ACHN (cell line): ENCODE measurements at regions not wholly inside any gene's neighbourhood (a gene's known extent, or its start where the extent isn't known, plus 50 kb on each side); places are given as distances from the start of the nearest gene placed in this dataset.
"Not testable (repeated sequence)": the region's sequence is repeated elsewhere in the genome, so short reads cannot be mapped to it uniquely, and the experiment has no call there.

Experiments used
- DNase-seq: peaks from one replicate; pipeline ENCODE4 v3.0.0-alpha.2; 2015
- in situ Hi-C: cut with HindIII; loops from 2 replicates; pipeline ENCODE4 v1.10.0; 2017; ENCODE audit warnings: low sequenced_read_pairs, low pct_ligation_motif_present, low pct_unique_long_range_greater_than_20kb

DNA sequence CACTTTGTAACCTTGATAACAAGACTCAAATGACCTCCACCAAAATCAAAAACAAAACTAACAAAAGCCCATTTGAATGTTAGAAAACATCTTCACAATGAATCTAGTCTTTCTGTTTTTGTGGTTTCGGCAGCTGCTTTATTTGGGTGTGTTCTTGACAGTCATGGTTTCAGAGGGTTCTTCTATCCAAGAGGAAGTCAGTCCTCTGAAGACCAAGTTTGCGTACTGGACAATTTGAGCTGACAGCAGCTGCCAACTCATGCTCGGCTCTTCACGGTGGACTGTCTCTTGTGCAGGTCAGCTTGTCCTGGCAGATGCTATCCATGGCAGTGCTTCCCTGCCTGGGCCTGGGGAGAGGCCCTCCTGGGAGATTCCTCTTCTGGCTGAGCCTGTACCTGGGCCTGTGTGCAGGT, 91.0 kb downstream of the TMEM17 start:
- in situ Hi-C loops: loop anchor here (10.0 kb wide), 1 partner anchor 490 kb away; no protein-coding TSS in a partner anchor
- DNase-seq: no peak

DNA sequence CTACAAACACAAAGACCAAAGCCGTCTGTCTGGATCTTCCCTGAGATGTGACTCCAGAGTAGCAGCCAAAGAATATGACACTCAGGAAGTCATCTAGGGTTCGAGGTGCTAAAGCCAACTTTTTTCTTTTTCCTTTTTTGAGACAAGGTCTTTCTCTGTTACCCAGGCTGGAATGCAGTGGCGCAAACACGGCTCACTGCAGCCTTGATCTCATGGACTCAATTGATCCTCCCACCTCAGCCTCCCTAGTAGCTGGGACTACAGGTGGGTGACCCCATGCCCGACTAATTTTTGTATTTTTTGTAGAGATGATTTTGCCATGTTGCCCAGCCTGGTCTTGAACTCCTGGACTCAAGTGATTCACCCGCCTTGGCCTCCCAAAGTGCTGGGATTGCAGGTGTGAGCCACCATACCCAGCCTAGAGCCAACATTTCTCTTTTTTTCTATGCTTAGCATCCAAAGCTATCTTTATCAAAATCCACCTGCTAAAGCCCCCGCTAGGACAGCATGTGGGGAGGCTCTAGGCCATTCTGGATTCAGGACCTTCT, 92.8 kb downstream of the TMEM17 start:
- no peak for DNase-seq
- in situ Hi-C loops: loop anchor here (10.0 kb wide), 1 partner anchor 488 kb away; no protein-coding TSS in a partner anchor

DNA sequence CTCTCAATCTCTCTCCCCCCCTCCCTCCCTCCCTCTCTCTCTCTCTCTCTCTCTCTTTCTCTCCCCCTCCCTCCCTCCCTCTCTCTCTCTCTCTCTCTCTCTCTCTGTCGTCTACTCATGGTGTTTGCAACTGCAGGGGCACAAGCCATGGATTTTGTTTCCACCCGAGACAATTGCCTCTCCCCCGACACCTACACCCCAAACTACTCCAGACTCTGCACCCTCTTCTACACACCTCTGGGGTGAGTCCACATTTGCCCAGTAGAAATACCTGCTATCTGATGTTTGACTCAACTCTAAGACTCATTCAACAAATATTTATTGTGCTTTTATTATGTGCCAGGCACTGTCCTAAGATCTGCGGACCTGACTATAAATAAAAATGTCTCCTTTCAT, 93.7 kb downstream of the TMEM17 start:
- in situ Hi-C loops: loop anchor here (10.0 kb wide), 1 partner anchor 488 kb away; no protein-coding TSS in a partner anchor
- DNase-seq: no peak

DNA sequence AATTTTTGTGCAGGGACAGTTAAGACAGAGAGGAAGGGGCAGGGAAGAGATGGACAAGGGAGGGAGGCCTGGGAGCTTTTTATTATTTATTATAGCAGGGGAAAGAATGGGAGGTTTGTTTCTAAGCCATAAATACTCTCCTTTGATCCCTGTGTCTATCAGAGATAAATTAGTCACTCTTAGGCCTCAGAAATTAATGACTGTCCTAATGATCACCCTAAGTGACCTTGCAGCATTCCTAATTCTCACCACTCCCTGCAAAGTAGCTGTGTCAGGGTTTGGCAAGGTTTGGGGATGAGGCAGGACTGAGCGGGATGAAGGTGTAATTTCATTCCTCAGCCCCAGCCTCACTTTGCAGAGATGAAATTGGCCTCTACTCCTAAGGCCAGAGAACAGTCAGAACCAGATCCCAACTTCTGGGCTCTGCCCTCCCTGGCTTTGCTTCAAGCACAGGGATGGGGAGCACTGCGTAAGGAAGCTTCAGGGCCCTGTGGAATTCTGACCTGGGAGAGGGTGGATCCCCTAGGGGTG, 95.0 kb downstream of the TMEM17 start:
- DNase-seq: no peak
- in situ Hi-C loops: loop anchor here (10.0 kb wide), 1 partner anchor 486 kb away; no protein-coding TSS in a partner anchor

DNA sequence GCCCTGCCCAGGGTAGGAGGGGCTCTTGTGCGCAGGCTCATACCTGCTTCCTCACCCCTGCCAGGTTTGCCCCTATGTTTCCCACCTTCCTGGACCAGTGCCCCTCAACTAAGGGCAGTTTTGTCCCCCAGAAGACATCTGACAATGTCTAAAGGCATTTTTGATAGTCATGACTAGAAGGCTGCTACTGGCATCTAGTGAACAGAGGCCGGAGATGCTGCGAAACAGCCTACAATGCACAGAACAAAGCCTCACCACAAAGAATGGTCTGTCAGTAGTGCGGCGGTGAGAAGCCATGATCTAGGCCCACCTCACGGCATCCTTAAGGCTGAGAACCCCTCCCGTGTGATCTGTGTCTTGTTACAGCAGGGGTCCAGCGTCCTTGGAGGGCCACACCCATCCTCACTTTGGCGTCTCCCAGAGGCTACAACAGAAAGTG, 96.0 kb downstream of the TMEM17 start:
- no peak for DNase-seq
- in situ Hi-C loops: loop anchor here (10.0 kb wide), 1 partner anchor 485 kb away; no protein-coding TSS in a partner anchor

DNA sequence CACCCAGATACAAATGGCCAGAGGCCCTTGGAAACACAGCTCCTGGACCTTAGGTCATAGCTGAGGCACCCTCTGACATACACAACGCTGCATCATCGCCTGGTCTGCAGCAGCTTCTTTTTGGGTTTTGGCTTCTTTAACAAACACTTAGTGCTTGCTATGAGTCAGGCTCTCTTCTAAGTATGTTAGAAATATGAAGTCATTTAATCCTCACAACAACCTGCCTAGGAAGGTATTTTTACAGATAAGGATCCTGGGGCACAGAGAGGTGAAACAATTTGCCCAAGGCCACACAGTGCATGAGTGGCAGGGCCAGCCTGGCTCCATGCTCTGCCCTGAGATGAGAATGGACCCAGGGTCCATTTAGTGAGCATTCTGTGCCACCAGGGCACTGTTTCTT, 96.6 kb downstream of the TMEM17 start:
- in situ Hi-C loops: no loop called here
- no peak for DNase-seq

DNA sequence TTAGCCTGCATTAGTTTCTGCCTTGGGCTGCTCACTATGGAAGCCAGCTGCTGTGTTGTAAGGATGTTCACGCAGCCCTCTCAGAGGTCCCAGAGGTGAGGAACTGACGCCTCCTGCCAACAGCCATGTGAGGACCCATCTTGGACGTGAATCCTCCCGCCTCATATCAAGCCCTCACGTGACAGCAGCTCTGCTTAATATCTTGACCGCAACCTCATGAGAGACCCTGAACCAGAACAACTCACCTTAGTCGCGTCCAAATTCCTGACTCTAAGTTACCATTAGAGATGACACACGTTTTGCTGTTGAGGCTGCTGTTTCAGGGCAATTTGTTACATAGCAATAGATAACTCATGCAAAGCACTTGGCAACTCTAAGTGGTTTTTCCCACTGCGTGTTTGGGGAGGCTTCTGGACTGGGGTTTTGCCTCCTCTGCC, 97.7 kb downstream of the TMEM17 start:
- DNase-seq: no peak
- in situ Hi-C loops: no loop called here

DNA sequence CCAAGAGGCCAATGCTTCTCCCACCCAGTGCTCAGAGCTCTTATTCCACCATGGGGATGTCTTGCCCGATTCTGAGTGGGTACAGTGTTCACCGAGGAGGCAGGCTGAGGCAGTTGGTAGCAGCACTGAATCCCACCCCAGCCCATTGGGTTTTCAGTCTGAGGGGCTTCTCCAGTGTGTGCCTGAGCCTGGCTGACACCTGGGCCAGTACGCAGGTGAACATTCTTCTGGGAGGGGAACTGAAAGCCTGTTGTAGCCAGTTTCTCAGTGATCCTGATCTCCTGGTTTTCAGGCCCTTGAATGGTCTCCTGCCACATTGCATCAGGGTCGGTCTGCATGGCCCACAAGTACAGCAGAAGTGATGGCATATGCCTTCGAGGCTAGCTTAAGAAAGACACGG, 98.2 kb downstream of the TMEM17 start:
- in situ Hi-C loops: no loop called here
- DNase-seq: no peak

DNA sequence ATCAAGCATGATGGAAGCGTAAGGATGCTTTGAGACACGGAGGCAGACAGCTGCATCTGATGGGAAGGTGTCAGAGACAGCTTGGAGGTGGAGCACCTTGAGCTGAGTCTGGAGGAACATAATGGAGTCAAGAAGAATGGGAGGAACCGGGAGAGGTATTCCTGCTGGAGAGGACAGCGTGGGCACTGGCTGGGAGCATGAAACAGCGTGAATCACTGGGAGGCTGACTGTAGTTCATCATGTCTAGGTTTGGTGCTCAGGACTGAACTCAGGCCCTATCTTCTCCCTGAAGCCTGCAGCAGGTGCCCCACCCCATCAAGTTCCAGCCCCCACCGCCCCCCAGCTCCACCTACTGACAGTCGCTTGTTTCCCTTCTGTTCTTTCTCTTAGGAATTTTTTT, 98.6 kb downstream of the TMEM17 start:
- DNase-seq: no peak
- in situ Hi-C loops: no loop called here

DNA sequence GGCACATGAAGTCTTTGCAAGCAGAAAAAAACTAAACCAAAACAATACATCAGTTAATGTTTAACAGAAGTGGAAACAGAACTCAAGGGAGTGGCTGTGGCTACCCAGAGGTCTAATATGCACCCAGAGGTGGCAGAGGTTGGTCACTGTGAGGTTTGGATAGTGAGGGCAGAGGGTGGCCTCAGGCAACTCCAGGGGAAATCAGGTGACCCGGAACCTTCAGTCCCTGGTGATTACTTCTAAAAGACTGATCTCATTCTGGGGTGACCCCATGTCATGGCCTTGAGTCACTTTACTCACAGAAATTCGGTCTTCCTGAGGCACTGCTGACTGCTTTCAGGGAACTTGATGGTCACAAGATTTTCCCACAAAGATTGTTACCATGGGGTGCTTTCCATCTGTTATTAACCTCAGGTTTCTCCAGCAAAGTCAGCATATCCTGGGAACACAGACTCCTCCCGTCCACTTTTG, 99.4 kb downstream of the TMEM17 start:
- in situ Hi-C loops: no loop called here
- DNase-seq: peak; percentile 21

DNA sequence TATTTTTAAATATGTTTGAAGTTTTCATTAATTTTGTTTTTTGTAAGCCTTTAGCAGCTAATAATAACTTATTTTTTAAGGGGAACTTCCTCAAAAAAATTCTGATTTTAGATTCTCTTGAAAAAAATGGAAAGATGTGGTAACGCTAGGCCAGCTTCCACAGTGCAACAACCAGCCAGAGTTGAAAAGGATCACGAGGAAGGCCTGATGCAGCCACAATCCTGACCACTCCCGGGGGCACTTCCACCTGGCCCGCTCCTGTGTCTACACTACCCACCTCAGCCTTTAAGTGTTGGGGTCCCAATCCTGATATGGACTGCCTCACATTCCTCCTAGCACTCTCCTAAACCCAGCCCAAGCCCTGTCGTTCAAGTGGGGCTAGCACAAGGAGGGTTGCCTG, 101.1 kb downstream of the TMEM17 start:
- no peak for DNase-seq
- in situ Hi-C loops: no loop called here

DNA sequence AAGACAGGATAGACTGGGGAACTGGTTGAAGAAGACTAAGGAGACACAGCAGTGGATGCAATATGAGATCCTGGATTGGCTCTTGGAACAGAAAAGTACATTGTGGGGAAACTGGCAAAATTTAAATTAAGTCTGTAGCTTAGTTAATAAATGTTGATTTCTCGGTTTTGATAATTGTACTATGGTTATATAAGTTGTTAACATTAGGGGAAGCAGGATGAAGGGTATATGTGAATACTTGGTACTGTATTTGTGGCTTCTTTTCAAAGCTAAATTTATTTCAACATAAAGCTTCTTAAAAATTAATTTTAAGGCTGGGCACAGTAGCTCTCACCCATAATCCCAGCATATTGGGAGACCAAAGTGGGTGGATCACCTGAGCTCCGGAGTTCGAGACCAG, 103.8 kb downstream of the TMEM17 start:
- DNase-seq: no peak
- in situ Hi-C loops: no loop called here

DNA sequence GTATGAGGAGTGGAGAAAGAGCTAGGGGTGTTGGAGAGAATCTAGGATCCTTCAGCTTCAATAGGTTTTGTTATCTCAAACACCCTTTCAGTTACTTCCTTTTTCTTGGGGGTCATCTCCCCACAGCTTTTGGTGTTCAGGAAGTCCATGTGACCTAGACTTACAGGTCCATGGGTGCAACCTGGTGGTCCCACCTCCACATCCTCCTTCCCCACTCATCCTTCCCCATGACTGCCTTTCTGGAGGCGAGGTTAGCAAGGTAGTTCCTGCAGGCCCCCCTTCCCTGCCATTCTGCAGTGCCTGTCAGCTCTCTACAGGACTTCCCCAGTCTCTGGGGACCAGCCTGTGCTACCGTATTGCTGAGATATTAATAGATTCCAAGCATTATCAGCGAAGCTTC, 107.6 kb downstream of the TMEM17 start:
- no peak for DNase-seq
- in situ Hi-C loops: no loop called here

DNA sequence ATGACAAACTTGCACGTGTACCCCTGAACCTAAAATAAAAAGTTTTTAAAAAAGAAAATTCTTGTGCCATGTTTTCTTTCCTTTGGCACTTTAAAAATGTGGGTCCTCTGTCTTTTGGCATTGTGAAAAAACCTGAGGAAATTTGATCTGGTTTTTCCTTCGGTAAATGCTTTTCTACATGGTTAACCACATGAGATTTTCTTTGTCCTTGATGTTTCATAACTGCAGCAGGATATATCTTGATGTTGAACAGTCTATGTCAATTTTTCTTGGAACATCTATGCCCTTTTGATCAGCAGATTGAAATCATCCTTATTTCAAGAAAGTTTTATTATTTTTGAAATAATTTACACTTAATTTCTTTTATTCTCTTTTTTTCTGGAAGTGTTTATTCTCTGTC, 109.1 kb downstream of the TMEM17 start:
- in situ Hi-C loops: no loop called here
- no peak for DNase-seq

DNA sequence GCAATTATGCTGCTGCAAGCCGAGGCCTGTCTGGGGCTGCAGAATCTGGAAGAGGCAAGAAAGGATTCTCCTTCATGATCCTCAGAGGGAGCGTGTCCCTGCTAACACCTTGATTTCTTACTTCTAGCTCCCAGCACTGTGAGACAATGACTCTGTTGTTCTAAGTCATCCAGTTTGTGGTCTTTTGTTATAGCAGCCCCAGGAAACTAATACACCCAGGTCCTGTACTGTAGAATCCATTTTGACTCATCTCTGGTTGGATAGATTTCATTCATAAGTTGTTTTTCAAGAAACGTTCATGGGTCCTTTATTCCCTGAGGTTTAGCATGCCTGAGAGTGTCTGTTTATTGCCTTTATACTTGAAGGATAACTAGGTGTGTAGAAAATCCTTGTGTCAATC, 112.7 kb downstream of the TMEM17 start:
- in situ Hi-C loops: no loop called here

DNA sequence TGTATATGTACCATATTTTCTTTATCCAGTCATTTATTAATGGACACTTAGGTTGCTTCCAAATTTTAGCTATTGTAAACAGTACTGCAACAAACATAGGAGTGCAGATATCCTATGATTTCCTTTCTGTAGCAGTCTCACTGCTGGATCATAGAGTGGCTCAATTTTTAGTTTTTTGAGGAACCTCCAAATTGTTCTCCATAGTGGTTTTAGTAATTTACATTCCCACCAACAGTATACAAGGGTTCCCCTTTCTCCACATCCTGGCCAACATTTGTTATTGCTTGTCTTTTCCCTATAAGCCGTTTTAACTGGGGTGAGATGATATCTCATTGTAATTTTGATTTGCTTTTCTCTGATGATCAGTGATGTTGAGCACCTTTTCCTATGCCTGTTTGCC, 114.3 kb downstream of the TMEM17 start:
- DNase-seq: no peak
- in situ Hi-C loops: no loop called here

More for the DNA sequence above, 112.7 kb downstream of the TMEM17 start:
- no peak for DNase-seq

DNA sequence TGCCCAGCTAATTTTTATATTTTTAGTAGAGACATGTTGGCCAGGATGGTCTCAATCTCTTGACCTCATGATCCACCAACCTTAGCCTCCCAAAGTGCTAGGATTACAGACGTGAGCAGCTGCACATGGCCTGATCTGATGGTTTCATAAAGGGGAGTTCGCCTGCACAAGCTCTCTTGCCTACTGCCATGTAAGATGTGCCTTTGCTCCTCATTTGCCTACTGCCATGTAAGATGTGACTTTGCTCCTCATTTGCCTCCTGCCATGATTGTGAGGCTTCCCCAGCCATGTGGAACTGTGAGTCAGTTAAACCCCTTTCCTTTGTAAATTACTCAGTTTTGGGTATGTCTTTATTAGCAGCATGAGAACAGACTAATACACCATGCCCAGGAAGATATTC, 119.6 kb downstream of the TMEM17 start:
- DNase-seq: not testable (repeated sequence)

DNA sequence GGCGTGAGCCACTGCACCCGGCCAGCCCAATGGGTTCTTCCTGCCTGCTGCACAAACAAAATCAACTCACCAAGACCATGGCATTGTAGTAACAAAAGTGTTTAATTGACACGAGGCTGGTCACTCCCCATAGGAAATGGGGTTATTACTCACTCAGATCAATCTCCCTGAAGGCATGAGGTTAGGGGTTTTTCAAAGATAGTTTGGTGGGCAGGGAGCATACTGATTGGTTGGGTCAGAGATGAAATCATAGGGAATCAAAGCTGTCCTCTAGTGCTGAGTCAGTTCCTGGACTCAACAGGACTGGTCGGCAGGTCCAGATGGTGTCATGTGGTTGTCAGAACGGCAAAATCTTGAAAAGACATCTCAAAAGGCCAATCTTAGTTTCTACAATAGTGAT, 122.1 kb downstream of the TMEM17 start:
- in situ Hi-C loops: no loop called here
- no peak for DNase-seq

More for the DNA sequence above, 119.6 kb downstream of the TMEM17 start:
- in situ Hi-C loops: not testable (repeated sequence)

DNA sequence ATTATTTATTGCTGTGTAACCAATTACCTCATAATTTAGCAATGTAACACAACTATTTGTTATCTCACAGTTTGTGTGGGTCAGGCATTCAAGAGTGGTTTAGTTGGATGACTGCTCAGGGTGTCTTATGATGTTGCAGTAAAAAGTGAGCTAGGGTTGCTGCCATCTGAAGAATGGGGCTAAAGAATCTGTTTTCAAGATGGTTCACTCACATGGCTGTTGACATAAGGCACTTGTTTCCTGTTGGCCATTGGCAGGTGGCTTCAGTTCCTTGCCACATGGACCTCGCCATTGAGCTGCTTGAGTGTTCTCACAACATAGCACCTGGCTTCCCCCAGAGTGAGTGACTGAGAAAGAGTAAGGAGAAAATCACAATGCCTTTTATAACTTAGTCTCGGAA, 123.2 kb downstream of the TMEM17 start:
- no peak for DNase-seq
- in situ Hi-C loops: no loop called here

DNA sequence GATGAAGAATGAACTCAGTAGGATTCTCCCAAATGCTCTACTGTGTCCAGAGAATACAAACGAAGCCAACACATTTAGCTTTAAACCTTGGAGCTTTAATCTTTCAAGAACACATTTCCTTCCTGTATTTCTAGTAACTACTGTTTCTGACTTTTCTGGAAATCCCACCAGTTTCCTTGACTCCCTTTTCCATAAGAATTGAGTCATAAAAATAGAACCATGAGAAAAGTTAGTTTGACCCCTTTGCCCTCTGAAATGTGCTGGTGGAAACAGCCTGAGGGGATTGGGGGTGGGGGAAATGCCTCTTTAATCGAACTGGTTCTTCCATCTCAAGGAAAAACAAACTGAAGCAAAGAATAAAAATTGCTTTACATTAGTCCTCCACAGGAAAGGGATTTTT, 123.9 kb downstream of the TMEM17 start:
- DNase-seq: no peak
- in situ Hi-C loops: no loop called here
